IMR-90 (cell line): ENCODE measurements at regions not wholly inside any gene's neighbourhood (a gene's known extent, or its start where the extent isn't known, plus 50 kb on each side); places are given as distances from the start of the nearest gene placed in this dataset.

Experiments used
- ATAC-seq: fragments of 200-7000 bp; cut with Tn5 transposase; 2 replicates; pipeline ENCODE4 v1.9.1; 2020; ENCODE audit warnings: low read depth, mild to moderate bottlenecking, moderate library complexity
- BruUV-seq: library from RNA; stranded (reverse); fragments of 400-500 nt; replicated peaks from 2 replicates; lab custom pipeline; 2021; lab: Mats Ljungman, UMichigan
- CTCF ChIA-PET: fragments of 300-600 bp; formaldehyde crosslinking; extraction: SDS; loops from one replicate; lab custom pipeline; 2021; ENCODE audit warnings: antibody characterized with exemption; lab: Yijun Ruan, JAX
- POLR2A ChIA-PET: fragments of 300-600 bp; sonication (Branson Sonifier 250); formaldehyde crosslinking; loops from one replicate; lab custom pipeline; 2022; ENCODE audit warnings: antibody characterized with exemption; ENCODE audit not compliant: unreplicated experiment; lab: Charles Lee
- DNase-seq: peaks from one replicate; pipeline ENCODE4 v3.0.0; 2013
- H2AFZ ChIP-seq: replicated peaks from 2 replicates; pipeline ENCODE3; 2013; ENCODE audit warnings: low read length, mild to moderate bottlenecking; ENCODE audit not compliant: poor library complexity
- H2AK5ac ChIP-seq: 2 replicates; pipeline ENCODE4 v1.6.1; 2013; ENCODE audit warnings: low read depth, low read length, inconsistent platforms
- H2AK9ac ChIP-seq: replicated peaks from 2 replicates; pipeline ENCODE3; 2013; ENCODE audit warnings: mild to moderate bottlenecking, low read depth, low read length, moderate library complexity; ENCODE audit not compliant: poor library complexity
- H2BK120ac ChIP-seq: 2 replicates; pipeline ENCODE4 v1.6.1; 2013; ENCODE audit warnings: low read depth, low read length, inconsistent platforms
- H2BK15ac ChIP-seq: 3 replicates; pipeline ENCODE4 v1.6.1; 2013; ENCODE audit warnings: low read depth, low read length, inconsistent platforms
- H2BK20ac ChIP-seq: 2 replicates; pipeline ENCODE4 v1.6.1; 2013; ENCODE audit warnings: low read depth, mild to moderate bottlenecking, inconsistent platforms, low read length, moderate library complexity
- H2BK5ac ChIP-seq: 2 replicates; pipeline ENCODE4 v1.6.1; 2013; ENCODE audit warnings: mild to moderate bottlenecking, low read depth, low read length, inconsistent platforms; ENCODE audit not compliant: poor library complexity, severe bottlenecking
- H3K14ac ChIP-seq: replicated peaks from 2 replicates; pipeline ENCODE4 v1.6.1; 2013; ENCODE audit warnings: low read depth, low read length, inconsistent platforms
- H3K18ac ChIP-seq: 2 replicates; pipeline ENCODE4 v1.6.1; 2013; ENCODE audit warnings: low read depth, low read length, control low read depth
- H3K23ac ChIP-seq: 2 replicates; pipeline ENCODE4 v1.6.1; 2013; ENCODE audit warnings: low read depth, low read length, inconsistent platforms
- H3K27ac ChIP-seq: 2 replicates; pipeline ENCODE4 v1.5.1; 2013; ENCODE audit warnings: mild to moderate bottlenecking, control low read depth, low read length; ENCODE audit not compliant: insufficient read depth
- H3K27me3 ChIP-seq: 2 replicates; pipeline ENCODE4 v1.6.1; 2013; ENCODE audit warnings: low read length; ENCODE audit not compliant: control insufficient read depth, insufficient read depth
- H3K36me3 ChIP-seq: 2 replicates; pipeline ENCODE4 v1.6.1; 2013; ENCODE audit warnings: low read length, mixed read lengths; ENCODE audit not compliant: control insufficient read depth, insufficient read depth
- H3K4ac ChIP-seq: 2 replicates; pipeline ENCODE4 v1.6.1; 2013; ENCODE audit warnings: low read depth, low read length, inconsistent platforms
- H3K4me1 ChIP-seq: 2 replicates; pipeline ENCODE4 v1.6.1; 2013; ENCODE audit warnings: low read length, mixed read lengths; ENCODE audit not compliant: control insufficient read depth, insufficient read depth
- H3K4me2 ChIP-seq: 2 replicates; pipeline ENCODE4 v1.6.1; 2013; ENCODE audit warnings: low read depth, mild to moderate bottlenecking, control low read depth, low read length, moderate library complexity
- H3K4me3 ChIP-seq: 2 replicates; pipeline ENCODE4 v1.5.1; 2013; ENCODE audit warnings: low read depth, mild to moderate bottlenecking, control low read depth, low read length, moderate library complexity; ENCODE audit not compliant: insufficient read depth
- H3K56ac ChIP-seq: 2 replicates; pipeline ENCODE4 v1.6.1; 2013; ENCODE audit warnings: low read length, inconsistent platforms; ENCODE audit not compliant: insufficient read depth; ENCODE audit errors: extremely low read depth
- H3K79me1 ChIP-seq, 2 experiments: 2 replicates each; pipeline ENCODE4 v1.6.1; 2013; ENCODE audit warnings: low read length in 2 of 2, inconsistent platforms in 1 of 2, low read depth in 1 of 2
- H3K9ac ChIP-seq: 2 replicates; pipeline ENCODE4 v1.6.1; 2013; ENCODE audit warnings: low read depth, low read length, control low read depth
- H3K9me1 ChIP-seq: 2 replicates; pipeline ENCODE4 v1.6.1; 2013; ENCODE audit warnings: low read length, inconsistent platforms; ENCODE audit not compliant: insufficient read depth
- H3K9me3 ChIP-seq: 2 replicates; pipeline ENCODE4 v1.6.1; 2013; ENCODE audit warnings: low read length; ENCODE audit not compliant: control insufficient read depth, insufficient read depth
- H4K20me1 ChIP-seq: 2 replicates; pipeline ENCODE4 v1.6.1; 2013; ENCODE audit warnings: low read length, inconsistent platforms; ENCODE audit not compliant: insufficient read depth
- H4K5ac ChIP-seq: 2 replicates; pipeline ENCODE4 v1.6.1; 2013; ENCODE audit warnings: mild to moderate bottlenecking, low read depth, low read length, control low read depth
- H4K8ac ChIP-seq, 2 experiments: 2 replicates each; pipeline ENCODE4 v1.6.1; 2013; ENCODE audit warnings: low read depth in 2 of 2, low read length in 2 of 2, control low read depth in 1 of 2, inconsistent platforms in 1 of 2
- H4K91ac ChIP-seq: 2 replicates; pipeline ENCODE4 v1.6.1; 2013; ENCODE audit warnings: low read depth, low read length, inconsistent platforms; ENCODE audit not compliant: insufficient read depth
- BHLHE40 ChIP-seq: fragments of 150-350 bp; IDR thresholded peaks from 2 replicates; pipeline ENCODE4 v1.6.1; 2016; ENCODE audit warnings: mild to moderate bottlenecking, low read depth, low read length
- CEBPB ChIP-seq: IDR thresholded peaks from 2 replicates; pipeline ENCODE4 v1.6.1; 2012; ENCODE audit warnings: low read depth, low read length, improper control_type of control experiment
- CHD1 ChIP-seq: IDR thresholded peaks from 2 replicates; pipeline ENCODE4 v1.6.1; 2012; ENCODE audit warnings: low read depth, low read length, improper control_type of control experiment
- FOS ChIP-seq: fragments of 150-350 bp; IDR thresholded peaks from 2 replicates; pipeline ENCODE4 v1.6.1; 2016; ENCODE audit warnings: low read depth, low read length
- MAFK ChIP-seq: IDR thresholded peaks from 2 replicates; pipeline ENCODE4 v1.6.1; 2012; ENCODE audit warnings: low read depth, low read length, improper control_type of control experiment
- NFE2L2 ChIP-seq: fragments of 150-350 bp; IDR thresholded peaks from 2 replicates; pipeline ENCODE4 v1.6.1; 2016; ENCODE audit warnings: low read depth, mild to moderate bottlenecking, low read length
- POLR2A ChIP-seq: IDR thresholded peaks from 2 replicates; pipeline ENCODE4 v1.6.1; 2012; ENCODE audit warnings: mild to moderate bottlenecking, low read depth, low read length
- RCOR1 ChIP-seq: IDR thresholded peaks from 2 replicates; pipeline ENCODE4 v1.6.1; 2012; ENCODE audit warnings: mild to moderate bottlenecking, low read length, improper control_type of control experiment; ENCODE audit not compliant: insufficient replicate concordance
- RFX5 ChIP-seq: IDR thresholded peaks from 2 replicates; pipeline ENCODE4 v1.8.0; 2012; ENCODE audit warnings: low read depth, mild to moderate bottlenecking, low read length, moderate library complexity
- WGBS, 2 experiments: methylation state at CpG; one replicate each; pipeline versions ENCODE4 v1.1.5 to v1.1.7; 2013; ENCODE audit warnings: missing lambda C conversion rate in 2 of 2; ENCODE audit not compliant: insufficient read length in 1 of 2; ENCODE audit errors: extremely low coverage in 2 of 2; 5-methylcytosine and 5-hydroxymethylcytosine counted together
- dilution Hi-C: fragments of 300-500 bp; cut with HindIII; formaldehyde crosslinking; loops from one replicate; pipeline ENCODE4 v1.14.3; 2018; ENCODE audit warnings: low sequenced_read_pairs; ENCODE audit not compliant: unreplicated experiment
- in situ Hi-C: fragments of 300-500 bp; cut with MboI; formaldehyde crosslinking; loops from 3 replicates; pipeline ENCODE4 v1.14.3; 2019; ENCODE audit warnings: low sequenced_read_pairs, inconsistent platforms, mixed read lengths
- intact Hi-C: fragments of 100-400 bp; cut with micrococcal nuclease; formaldehyde crosslinking; loops from 2 replicates; pipeline ENCODE4 v1.10.0; 2022
- TF ChIP-seq, protein P1 (sequence below): conservative IDR thresholded peaks from 2 replicates; pipeline ENCODE4 v1.5.1; 2012; ENCODE audit warnings: mild to moderate bottlenecking, low read depth, low read length, improper control_type of control experiment
- TF ChIP-seq, protein P2 (sequence below): fragments of 150-350 bp; IDR thresholded peaks from 2 replicates; pipeline ENCODE4 v1.6.1; 2017; ENCODE audit warnings: mild to moderate bottlenecking, antibody characterized with exemption, low read length, low read depth
- TF ChIP-seq, protein P3 (sequence below): fragments of 150-350 bp; IDR thresholded peaks from 2 replicates; pipeline ENCODE4 v1.6.1; 2016; ENCODE audit warnings: low read depth, mild to moderate bottlenecking, low read length, moderate library complexity, borderline replicate concordance

DNA sequence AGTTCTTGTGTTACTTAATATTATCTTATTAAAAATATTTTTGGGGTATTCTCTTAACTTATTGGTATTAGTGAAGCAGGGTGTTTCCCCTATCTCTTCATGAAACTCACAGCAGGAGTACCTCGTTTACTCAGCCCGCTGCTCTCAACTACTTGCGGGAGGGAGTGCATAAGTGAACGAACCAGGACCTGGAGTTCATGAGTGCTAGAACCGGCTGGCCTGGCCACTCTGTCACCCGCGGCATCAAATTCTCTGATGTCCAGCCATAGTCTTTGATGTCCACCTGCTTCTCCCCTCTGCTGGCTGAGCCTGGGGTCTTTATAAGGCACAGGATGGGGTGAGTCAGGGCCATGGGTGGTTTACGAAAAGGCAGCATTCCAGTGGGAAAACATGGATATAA is 216.7 kb upstream of the ANO5 start:
- Histone ChIP-seq H3K4me3 (no peak overlapping the region), H3K4me1 (no peaks in the 10 kb centered on the region), H2AK5ac (no peak overlapping the region), H3K36me3 (no peaks in the 10 kb centered on the region), H2BK5ac (no peak overlapping the region), H3K9me1 (no peaks in the 10 kb centered on the region), H2BK15ac (no peak overlapping the region), H2AFZ (no peak overlapping the region), H2AK9ac (no peak overlapping the region), H3K18ac (no peak overlapping the region), H3K27me3 (no peaks in the 10 kb centered on the region), H3K9ac (no peak overlapping the region), H4K91ac (no peak overlapping the region), H4K8ac (no peak overlapping the region), H3K4me2 (no peak overlapping the region), H3K27ac (no peak overlapping the region), H3K4ac (no peak overlapping the region), H2BK120ac (no peak overlapping the region), H4K5ac (no peak overlapping the region), H3K79me1 (no peaks in the 10 kb centered on the region), H3K56ac (no peak overlapping the region), H3K14ac (no peak overlapping the region), H3K23ac (no peak overlapping the region), H4K20me1 (no peaks in the 10 kb centered on the region), H3K9me3 (peaks cover 7% of the 10 kb centered on the region), H2BK20ac (no peak overlapping the region)
- TF ChIP-seq MAFK (no peak), CHD1 (no peak), RFX5 (no peak), FOS (no peak), RCOR1 (no peak), BHLHE40 (no peak), CEBPB (no peak), POLR2A (no peak), NFE2L2 (no peak)
- TF ChIP-seq, protein P1, sequence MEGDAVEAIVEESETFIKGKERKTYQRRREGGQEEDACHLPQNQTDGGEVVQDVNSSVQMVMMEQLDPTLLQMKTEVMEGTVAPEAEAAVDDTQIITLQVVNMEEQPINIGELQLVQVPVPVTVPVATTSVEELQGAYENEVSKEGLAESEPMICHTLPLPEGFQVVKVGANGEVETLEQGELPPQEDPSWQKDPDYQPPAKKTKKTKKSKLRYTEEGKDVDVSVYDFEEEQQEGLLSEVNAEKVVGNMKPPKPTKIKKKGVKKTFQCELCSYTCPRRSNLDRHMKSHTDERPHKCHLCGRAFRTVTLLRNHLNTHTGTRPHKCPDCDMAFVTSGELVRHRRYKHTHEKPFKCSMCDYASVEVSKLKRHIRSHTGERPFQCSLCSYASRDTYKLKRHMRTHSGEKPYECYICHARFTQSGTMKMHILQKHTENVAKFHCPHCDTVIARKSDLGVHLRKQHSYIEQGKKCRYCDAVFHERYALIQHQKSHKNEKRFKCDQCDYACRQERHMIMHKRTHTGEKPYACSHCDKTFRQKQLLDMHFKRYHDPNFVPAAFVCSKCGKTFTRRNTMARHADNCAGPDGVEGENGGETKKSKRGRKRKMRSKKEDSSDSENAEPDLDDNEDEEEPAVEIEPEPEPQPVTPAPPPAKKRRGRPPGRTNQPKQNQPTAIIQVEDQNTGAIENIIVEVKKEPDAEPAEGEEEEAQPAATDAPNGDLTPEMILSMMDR = no peak
- TF ChIP-seq, protein P2, sequence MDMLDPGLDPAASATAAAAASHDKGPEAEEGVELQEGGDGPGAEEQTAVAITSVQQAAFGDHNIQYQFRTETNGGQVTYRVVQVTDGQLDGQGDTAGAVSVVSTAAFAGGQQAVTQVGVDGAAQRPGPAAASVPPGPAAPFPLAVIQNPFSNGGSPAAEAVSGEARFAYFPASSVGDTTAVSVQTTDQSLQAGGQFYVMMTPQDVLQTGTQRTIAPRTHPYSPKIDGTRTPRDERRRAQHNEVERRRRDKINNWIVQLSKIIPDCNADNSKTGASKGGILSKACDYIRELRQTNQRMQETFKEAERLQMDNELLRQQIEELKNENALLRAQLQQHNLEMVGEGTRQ = no peak
- TF ChIP-seq, protein P3, sequence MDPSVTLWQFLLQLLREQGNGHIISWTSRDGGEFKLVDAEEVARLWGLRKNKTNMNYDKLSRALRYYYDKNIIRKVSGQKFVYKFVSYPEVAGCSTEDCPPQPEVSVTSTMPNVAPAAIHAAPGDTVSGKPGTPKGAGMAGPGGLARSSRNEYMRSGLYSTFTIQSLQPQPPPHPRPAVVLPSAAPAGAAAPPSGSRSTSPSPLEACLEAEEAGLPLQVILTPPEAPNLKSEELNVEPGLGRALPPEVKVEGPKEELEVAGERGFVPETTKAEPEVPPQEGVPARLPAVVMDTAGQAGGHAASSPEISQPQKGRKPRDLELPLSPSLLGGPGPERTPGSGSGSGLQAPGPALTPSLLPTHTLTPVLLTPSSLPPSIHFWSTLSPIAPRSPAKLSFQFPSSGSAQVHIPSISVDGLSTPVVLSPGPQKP = no peak
- BruUV-seq = no TSS peak
- 77% methylated on average over 3 of the region's 8 CpGs; no CpG with 5 or more reads in 1 of the 2 experiments for WGBS, 2 experiments
- intact Hi-C loops = no loop called here
- CTCF ChIA-PET = no interaction called here
- ATAC-seq = no peak
- no peak for DNase-seq
- dilution Hi-C loops = no loop called here
- in situ Hi-C loops = no loop called here
- POLR2A ChIA-PET = no interaction called here
